HG02981 (cell line): ENCODE measurements at regions not wholly inside any gene's neighbourhood (a gene's known extent, or its start where the extent isn't known, plus 50 kb on each side); places are given as distances from the start of the nearest gene placed in this dataset.
A peak's percentile ranks its signal among the peaks of the same experiment; 100 is the strongest.

Experiments
- ATAC-seq: cut with Tn5 transposase; IDR thresholded peaks from one replicate; pipeline ENCODE4 v1.9.1; 2021; ENCODE audit warnings: mild to moderate bottlenecking, moderate library complexity; ENCODE audit not compliant: unreplicated experiment

DNA sequence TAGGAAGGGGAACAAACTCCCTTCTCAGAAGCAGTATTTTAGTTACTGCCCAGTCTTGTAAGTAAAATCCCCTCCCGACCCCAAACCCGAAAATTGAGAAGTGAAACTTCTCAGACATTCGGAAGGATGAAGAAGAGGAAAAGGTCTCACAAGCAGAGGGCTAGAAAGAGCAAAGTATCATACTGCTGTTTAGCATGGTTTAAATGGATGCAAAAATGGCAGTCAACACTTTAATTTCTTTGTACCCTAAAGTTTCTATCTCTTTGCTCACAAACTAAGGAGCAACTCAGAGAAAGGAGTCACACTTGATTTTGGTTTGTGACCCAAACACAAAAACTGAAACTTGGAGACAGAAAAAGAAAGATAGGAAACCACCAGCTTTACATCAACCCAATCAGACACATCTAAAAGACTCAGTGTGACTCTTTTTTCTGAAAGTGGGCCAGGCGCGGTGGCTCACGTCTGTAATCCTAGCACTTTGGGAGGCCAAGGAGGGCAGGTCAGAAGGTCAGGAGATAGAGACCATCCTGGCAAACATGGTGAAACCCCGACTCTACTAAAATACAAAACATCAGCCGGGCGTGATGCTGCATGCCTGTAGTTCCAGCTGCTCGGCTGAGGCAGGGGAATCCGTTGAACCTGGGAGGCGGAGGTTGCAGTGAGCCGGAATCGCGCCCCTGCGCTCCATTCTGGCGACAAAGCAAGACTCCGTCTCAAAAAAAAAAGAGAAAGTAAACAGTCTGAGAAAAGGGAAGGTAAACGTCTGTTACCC lies 63.2 kb upstream of the ATP11B start:
- ATAC-seq: peak; percentile 79

DNA sequence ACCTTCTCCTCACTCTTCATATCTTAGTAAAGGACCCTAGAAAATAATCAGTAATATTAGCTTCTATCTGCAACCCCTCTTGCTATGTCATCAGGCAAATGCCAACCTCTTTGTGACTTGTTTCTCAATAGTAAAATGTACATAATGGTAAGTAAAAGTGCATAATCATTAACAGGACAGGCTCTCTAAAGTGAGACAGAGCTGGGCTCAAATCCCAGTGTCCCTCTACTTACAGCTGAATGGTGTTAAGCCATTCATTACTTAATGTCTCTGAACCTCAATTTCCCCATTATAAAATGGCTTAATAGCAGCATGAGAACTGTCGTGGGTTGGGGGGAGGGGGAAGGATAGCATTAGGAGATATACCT lies 62.6 kb upstream of the ATP11B start:
- ATAC-seq: peak; percentile 18

DNA sequence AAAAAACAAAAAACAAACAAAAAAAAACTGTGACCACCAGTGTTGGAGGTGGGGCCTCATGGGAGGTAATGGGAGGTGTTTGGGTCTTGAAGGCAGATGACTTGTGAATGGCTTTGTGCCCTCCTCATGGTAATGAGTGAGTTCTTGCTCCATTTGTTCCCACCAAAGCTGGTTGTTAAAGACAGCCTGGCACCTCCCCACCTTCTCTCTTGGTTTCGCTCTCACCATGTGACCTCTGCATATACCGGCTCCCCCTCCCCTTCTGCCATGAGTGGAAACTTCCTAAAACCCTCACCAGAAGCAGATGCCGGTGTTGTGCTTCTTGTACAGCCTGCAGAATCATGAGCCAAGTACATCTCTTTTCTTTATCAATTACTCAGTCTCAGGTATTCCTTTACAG lies 61.5 kb upstream of the ATP11B start:
- ATAC-seq: no peak

DNA sequence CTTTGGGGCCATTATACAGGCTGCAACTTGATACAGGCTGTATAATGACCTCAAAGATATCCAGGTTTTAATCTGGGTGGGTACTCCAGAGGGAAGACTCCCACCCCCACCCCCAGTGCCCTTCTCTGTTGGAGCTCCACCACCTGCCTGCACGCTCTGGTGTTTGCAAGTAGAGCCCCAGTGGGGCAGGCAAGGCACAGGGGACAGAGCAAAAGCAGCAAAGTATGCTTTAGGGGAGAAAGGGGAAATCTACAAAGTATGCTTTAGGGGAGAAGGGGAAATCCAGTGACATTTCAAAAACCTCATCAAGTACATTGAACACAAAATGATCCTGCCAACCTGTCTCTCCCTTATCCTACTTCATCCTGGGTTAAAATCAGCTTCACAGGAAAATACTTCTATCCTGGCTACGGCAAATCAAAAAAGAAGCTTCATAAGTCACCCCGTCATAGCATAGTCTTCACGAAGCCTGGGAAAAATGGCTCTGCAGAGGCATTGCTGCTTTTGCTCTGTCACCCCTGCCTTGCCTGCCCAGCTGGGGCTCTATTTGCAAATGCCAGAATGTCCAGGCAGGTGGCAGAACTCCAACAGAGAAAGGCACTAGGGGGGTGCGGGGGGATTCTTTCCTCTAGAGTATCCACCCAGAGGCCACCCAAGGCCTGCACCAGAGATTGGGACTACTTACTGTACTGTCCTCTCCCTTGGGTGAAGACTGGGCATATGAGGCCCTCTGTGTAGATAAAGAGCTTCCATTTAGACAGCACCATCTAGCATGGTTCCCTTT lies 60.9 kb upstream of the ATP11B start:
- ATAC-seq: no peak

DNA sequence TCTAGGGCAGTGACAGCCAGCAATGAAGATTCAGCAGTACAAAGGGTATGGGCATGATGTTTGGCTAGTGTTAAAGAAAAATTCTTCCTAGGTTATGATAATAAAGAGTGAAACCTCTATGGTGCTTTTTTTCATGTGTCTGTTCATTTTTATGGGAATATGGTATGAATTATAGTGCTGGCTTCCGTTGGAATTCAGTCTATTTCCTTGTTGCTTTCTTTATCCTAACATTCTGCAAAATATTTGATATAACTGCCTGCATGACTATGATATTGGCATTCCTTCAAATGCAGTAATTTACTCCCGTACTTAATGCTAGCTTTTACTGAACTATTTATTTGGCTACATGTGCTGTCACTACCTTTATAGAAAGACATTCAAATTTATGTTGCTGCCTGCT lies 57.6 kb upstream of the ATP11B start:
- ATAC-seq: no peak

DNA sequence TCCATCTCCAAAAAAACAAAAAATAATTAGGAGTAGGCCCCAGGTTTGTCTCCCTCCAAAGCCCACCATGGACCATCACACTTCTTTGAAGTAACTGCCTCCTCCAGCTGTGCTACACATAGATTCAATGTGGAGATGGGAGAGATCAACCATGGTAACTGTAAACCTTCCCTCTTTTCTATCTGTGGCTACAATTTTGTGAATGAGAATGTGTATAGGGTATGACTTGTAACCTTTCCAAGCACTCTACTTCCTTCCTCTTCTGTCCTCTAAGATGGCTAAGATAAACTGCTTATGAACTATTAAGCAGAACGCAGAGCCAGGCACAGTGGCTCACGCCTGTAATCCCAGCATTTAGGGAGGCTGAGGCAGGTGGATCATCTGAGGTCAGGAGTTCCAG lies 55.5 kb upstream of the ATP11B start:
- ATAC-seq: no peak

DNA sequence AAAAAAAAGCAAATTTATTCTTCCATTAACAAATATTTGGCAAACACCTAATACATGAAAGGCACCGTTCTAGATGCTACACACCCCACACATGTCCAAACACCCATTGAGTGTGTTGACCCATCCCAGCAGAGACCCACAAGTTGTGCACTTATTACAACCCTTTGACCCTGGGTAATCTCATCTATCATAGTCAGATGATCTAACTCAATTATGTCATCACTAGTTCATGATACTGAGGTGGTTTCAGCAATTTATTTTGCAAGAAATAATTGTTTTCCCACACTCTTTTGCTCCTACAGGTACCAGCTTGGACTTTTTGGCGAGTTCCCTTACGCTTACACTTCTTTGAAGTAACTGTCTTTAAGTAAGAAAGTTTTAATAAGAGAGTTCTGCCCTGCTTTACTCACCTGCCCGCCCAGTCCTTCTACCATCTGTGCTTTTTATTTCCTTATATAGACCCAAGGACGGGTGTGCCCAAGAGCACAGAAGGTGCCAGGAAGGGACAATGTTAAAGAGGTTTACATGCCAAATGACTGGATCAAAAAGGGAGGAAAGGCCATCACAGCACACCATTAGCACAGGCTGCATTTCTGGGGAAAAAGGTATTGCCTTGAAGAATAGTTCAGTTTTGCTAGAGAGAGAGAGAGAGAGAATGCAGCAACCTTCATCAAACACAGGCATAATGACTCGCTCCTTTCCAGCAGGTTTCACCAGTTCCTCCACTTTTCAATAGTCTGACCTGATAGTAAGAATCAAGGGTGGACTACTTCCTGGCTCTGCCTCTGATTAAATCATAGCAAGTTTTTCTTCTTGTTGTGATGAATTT lies 54.5 kb upstream of the ATP11B start:
- no peak for ATAC-seq

DNA sequence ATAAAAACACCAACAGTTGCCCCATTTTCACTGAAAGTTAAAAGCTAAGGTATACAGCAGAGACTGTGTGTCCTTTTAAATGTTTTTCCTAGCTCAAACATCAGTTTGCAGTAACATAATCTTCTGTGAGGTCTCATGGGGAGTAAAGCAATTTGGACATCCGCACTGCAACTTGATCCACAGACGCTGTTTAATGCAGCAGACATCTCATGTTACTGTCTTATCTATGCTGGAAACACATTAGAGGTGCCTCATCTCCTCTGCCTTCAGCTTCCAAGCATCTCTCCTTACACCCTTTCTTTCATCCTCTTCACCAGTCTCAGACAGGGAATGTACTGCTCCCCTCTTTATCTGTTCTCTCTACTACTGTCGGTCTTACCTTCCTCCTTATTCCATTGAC lies 53.7 kb upstream of the ATP11B start:
- no peak for ATAC-seq

DNA sequence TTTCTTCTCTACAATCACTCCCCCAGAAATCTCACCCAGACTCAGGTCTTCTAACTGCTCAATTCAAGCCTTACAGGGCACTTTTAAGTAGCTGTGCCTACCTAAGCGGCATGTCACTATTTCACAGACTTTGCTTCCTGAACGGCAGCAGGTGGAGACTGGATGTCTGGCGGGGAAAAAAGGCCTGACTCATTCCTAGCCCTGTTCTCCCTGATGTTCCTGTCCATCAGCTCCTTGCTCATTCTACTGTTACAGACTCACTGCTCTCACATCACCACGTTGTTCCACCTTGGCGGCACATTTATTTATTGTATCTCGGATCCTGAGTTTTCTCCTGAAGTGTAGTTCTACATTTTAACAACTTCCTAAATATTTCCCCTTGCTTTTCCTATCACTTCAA lies 52.6 kb upstream of the ATP11B start:
- ATAC-seq: no peak

DNA sequence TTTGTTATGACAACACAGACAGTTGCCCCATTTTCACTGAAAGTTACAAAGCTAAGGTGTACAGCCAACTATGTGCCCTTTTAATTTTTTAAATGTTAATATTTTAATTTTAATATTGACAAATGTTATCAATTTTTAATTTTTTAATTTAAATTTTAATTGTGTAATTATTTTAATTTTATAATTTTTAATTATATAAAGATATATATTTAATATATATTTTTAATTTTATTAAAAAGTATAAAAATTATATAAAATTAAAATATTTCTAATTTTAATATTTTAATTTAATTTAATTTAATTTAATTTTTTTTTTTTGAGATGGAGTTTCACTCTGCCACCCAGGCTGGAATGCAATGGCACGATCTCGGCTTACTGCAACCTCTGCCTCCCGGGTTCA lies 52.1 kb upstream of the ATP11B start:
- ATAC-seq: no peak
